ENCODE measurements at regions not wholly inside any gene's neighbourhood (a gene's known extent, or its start where the extent isn't known, plus 50 kb on each side); places are given as distances from the start of the nearest gene placed in this dataset.
A peak's percentile ranks its signal among the peaks of the same experiment; 100 is the strongest.
"Not testable (repeated sequence)": the region's sequence is repeated elsewhere in the genome, so short reads cannot be mapped to it uniquely, and the experiment has no call there.

DNA sequence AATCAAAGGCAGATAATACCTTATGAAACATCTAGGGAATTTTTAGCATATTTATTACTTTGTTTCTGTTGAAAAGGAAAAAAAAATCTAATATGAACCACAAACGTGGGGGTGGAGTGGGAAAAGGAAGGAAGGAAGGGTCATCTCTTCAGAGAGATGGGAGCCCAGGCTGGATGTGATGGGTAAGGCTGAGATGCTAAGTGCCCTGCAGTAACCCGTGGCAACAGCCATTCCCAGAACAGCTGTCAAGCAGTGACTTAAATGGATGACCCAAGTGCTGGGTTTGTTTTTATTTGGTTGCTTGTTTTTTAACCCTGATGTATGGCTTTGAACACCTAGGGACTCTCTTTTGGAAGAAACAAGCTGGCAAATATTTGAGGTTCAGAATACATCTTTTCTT, 50.7 kb upstream of the KLF7 start:
- DNase-seq (ENCODE audit: low read depth, low spot score) = no peak

DNA sequence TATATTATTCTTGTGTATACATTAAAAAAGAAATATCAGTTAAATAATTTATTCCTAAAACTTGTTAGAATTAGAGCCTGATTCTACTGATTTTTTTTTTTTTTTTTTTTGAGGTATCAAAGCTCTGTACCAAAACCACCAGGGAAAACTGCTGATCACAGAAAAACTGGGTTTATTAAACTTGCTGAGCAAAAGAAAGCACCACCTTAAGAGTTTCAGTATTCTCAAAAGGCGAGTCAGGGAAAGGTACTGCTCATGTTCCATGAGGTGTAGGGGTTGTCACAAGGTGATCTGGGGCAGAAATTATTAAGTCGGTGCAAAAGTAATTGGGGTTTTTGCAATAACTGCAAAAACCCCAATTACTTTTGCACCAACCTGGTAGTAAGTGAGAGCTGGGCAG, 51.7 kb upstream of the KLF7 start:
- no peak for DNase-seq (ENCODE audit: low read depth, low spot score)

DNA sequence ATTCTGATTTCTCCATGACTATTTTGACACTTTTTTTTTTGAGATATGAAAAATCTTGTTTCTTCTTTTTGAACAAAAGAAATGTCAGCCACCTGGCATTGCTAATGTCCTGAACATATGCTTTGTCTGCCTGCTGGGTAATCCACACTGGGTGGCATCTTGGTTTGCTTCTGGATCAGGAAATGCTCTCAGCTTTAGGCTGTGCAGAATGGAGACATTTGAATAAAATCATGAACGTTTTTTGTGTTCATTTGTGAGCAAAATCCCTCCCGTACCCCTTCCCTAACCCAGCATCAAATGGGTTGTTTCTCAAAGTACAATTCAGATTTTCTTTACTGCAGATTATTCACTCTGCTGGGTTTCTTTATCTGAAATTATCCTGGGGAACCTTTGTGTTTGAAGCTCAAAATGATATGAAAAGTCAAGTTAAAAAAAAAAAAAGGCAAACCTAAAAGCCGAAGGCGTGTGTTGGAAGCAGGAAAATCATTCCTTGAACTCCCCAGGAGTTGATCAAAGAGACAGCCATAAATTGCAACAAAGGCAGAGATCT, 53.4 kb upstream of the KLF7 start:
- DNase-seq (ENCODE audit: low read depth, low spot score) = no peak

DNA sequence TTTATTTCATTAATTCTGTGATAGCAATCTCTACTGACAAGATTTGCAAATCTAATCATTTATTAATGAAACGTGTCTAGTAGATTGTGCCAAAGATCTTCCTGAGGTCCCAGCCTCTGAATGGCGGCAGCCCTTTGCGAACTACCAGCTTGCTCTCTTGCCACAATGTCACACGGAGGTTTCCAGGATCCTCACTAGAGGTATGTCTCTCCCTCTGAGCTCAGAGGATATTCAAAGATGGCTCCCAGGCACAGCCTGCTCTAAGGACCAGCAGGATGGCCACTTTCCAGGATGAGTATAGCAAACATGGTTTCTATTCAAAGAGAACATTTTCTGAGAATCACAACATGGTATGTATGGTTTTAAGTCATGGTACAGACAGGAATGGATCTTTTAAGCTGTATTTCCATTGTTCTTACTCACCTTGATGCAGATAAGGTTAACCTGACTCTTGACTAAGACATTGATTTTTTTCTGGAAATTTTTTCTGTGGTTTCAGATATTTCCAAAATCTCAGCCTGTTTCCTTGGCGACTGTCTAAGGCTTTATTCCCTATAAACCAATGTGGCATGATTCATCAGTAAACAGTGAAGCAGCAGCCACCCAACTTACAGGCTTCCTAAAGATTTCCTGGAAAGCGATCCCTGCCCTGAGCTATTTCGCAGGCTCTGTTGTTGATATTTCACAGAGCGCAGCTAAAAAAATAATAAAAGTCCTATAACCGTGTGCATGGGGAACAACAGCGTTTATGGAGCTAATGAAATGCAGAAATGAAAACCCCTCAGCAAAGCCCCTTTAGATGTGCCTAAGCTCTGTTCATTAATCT, 54.1 kb upstream of the KLF7 start:
- no peak for DNase-seq (ENCODE audit: low read depth, low spot score)

DNA sequence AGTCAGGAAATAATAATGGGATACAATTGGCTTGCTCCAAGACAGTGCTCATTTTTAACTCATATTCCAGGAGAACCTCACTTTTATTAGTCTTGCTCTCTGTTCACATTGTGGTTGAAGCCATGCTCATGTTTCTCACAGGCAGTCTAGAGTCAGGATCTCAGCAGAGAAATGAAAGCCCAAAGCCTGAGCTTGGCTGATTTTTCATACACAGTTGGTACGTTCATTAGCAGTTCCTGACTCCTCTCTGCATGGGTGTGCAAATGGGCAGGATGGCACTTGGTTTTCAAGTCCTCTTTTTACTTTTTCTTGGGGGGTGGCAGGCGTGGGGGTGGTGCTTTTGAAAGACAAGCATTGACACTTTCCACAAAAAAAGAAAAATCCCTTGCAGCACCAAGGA, 56.0 kb upstream of the KLF7 start:
- no peak for DNase-seq (ENCODE audit: low read depth, low spot score)

DNA sequence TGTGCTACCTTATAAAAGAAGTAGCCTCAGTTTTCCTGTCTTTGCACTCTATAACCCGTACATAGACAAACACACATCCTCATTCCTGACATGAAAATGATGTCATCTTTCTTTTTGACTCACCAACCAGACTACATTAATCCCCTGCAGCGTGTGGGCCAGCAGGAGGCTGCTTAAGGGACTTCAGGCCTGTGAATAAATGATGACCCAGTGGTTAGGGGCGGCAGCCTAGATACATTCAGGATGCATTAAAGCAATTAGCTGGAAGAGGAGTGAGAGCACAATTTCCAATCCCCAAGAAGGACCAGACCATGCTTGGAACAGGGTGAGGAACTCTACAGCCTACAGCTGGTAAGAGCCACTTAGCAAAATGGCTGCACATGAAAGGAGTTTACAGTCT, 57.3 kb upstream of the KLF7 start:
- DNase-seq (ENCODE audit: low read depth, low spot score) = no peak

DNA sequence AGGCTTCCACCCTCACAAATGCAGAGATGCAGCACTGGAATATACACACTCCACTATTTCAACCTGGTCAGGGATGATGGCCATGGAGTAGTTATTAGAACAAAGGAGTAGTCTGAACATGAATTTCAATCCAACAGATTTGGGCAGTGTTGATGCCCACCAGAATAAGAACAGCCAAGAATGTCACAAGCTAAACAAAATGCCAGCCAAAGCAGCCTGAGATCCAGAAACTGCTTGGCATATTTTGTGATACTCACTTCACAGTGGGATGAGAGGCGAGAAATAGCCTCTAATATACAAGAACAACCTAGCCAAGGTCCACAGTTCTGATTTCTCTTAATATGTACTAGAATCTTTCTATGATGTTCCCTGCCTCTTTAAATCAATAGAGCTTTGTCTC, 58.6 kb upstream of the KLF7 start:
- no peak for DNase-seq (ENCODE audit: low read depth, low spot score)

DNA sequence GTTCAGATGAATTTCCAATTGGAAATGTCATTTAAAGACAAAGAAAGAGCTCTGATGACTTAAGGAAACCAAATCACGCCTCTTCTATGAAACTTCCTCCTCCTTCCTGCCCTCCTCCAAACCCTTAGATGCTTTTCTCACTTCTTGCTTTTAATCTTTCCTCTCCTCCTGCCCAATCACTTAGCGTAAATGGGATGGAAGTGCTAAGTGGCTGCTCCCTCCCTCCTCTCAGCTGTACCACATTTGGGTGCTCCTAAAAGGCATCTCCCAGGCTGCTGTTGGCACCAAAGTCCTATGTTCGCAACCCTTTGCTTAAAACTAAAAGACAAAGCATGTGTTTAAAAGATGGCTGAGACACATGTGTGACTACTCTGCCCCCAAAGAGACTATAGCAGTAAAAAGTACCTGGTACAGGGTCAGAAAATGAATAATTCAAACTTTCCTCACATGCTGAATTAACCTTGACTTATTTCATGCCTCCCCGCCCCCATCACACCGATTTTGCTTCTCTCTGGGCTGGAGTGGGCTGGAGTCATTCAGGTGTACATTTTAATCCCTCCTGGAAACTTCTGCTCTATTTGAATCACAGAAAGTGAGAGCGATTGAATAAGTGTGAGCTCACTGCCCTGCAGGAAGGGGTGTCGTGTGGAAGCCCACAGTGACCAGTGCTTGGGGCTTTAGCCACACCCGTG, 59.2 kb upstream of the KLF7 start:
- no peak for DNase-seq (ENCODE audit: low read depth, low spot score)

DNA sequence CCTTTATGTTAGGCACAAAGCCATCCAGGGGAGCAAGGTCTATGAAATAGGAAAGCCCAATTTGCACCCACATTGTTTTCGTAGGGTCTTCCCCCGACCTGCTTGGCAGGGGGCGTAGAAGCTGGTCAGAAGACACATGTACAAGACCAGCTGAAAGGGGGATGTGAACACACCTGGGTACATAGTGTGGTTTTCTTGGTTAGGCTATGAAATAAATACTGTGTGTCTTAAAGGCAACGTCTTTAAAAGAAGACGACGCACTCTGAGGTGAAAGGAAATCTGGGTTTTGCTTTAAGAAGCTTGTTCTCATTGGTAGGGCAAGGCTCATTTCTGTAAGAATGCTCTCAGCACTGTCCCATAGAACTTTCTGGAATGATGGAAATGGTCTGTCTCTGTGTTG, 60.0 kb upstream of the KLF7 start:
- DNase-seq (ENCODE audit: low read depth, low spot score) = no peak

DNA sequence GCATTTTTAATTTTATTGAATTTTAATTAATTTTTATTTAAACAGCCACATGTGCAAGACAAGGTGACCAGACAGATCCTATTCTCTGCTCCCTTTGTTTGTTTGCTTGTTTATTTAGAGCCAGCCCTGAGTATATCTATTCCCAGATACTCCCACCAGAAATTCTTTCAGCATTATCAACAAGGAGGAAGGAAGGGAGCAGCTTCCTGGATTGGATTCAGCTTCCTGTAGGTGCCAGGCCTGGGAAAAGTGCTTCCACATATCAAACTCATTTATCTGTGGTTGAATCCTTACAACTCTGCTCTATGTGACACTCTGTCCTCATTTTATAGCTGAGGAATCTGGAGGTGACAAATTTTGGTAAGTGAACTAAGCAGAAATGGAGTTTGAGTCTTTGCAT, 60.5 kb upstream of the KLF7 start:
- no peak for DNase-seq (ENCODE audit: low read depth, low spot score)

DNA sequence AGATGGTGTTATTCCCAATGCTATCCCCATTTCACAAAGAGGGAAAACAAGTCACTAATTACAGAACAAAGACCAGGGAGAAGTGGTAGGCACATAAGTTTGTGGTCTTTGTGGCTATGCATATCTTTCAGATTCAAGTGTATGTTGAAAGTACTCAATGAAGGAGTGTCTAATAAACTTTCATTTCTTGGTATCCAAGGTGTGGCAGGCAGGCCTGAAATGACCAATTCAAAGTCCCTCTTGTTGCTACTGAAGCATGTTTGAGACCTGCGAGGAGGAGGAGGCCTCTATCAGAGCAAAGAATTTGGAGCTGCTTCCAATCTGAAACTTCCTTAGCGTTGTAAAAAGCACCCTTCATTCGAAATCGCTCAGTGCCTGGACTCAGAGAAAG, 60.9 kb upstream of the KLF7 start:
- DNase-seq (ENCODE audit: low read depth, low spot score) = no peak

DNA sequence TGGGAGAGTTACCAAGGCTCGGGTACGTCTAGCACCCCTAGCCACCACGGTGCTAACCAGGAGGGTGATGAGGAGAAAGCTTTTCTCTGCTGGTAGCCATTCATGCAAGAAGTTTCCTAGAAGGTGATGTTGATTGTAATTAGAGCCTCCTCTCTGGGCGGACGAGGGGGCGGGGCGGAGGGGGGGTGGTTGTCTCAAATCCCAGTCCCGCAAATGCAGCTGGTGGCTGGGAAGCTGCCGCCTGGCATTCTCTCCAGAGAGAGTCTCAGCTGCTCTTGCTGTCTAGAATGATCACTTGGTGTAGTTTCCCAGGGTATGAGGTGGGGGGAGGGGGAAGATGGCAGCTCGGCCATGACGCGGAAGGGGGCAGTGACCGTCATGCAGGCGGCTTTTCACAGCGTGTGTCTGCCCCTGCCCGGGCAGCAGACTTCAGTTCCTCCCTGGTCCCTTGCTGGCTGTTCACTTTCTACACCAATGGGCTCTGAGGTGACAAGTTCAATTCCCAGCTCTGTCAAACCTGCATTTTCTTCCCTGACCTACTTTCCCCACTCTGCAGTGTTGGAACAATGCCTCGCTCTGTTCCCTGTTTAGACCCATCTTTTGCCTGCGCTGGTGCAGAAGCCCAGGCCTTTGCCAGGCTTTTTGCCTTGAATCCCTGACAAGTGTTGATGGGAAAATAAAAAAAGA, 61.5 kb upstream of the KLF7 start:
- peak; percentile 63 for DNase-seq (ENCODE audit: low read depth, low spot score)

DNA sequence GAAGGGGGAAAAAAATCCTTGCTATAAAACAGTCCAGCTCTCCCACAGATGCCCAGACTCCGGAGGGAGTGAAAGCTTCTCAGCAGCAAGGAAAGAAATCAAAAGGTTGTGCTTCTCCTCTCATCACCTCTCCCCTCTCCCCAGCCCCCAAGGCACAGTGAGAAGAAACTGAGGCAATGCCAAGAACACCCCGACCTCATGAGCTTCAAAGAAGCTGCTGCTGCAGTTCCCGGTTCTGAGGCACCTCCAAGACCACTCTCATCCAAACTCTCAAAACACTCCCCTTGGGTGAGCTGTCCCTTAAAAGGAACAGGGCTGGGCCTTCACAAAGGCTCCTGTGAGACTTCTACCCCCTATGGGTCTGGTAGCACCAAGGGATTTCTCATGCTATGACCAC, 62.0 kb upstream of the KLF7 start:
- DNase-seq (ENCODE audit: low read depth, low spot score) = no peak

DNA sequence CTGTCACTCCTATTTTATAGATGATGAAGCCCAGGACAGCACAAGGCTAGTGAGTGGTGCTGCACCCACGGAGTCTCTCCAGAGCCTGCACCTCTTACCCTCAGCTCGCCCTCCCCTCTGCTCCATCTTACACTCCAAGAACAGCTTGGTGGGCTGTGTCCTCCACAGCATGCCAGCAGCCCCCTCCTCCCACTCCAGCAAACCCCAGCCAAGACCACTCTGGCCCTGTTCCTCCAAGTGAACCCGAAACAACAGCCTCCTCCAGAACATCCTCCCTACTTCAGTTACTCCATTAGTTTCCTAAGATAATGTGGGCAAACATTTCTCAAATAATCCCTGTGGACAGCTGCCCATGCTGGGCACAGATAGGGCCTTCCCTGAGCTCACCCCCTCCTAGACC, 62.7 kb upstream of the KLF7 start:
- DNase-seq (ENCODE audit: low read depth, low spot score) = no peak

DNA sequence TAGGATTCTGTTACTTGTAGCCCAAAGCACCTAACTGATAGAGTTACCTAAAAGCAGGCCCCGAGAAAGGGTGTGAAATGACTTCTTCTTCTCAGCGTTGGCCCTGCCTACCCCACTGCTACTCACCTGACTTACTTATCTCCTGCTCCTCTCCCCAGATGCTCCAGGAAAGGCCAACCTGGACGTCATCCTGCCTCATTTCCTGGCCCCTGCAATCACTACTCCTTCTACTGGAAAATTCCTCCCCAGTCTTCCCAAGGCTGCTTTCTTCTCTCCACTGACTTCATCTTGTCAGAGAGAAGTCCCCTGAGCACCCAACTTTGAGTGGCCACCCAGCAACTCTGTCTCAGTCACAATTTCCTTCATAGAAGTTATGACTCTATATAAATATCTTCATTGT, 63.4 kb upstream of the KLF7 start:
- no peak for DNase-seq (ENCODE audit: low read depth, low spot score)

DNA sequence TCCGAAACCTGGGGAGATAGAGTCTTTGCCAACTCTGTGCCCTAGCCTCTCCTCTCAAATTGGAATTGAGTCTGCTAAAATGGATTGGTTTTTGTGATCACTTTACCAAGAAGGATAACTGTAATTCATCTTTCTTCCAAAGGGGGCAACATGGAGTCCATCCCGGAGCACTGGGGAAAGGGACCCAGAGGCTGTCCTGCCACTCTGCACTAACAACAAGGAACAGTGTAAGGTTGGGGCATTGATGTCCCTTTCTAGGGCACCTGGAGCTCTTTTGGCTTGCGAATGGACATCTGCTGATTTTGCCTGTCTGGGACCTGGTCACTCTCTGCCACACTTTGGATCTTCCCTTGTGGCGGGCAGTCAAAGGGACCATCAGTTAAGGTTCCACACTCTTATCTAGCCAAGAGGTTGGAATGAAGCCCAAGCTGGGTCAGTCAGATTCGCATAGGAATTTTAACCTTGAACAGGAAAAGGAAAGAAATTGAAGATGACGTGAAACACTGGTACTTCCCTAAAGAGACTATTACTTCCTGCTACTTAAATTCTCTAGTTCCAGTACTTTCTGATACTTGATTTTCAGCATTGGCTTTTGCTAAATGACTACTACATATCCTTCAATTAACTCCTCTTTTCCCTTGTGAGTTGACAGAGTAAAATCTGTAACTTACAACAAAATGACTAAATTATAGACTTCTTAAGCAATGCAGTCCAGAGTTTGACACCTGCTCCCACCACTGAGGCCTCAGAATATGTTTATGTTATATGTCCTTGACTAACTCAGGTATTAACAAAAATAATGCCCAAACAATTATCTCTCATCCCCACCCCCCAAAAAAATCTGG, 64.7 kb upstream of the KLF7 start:
- DNase-seq (ENCODE audit: low read depth, low spot score) = no peak

DNA sequence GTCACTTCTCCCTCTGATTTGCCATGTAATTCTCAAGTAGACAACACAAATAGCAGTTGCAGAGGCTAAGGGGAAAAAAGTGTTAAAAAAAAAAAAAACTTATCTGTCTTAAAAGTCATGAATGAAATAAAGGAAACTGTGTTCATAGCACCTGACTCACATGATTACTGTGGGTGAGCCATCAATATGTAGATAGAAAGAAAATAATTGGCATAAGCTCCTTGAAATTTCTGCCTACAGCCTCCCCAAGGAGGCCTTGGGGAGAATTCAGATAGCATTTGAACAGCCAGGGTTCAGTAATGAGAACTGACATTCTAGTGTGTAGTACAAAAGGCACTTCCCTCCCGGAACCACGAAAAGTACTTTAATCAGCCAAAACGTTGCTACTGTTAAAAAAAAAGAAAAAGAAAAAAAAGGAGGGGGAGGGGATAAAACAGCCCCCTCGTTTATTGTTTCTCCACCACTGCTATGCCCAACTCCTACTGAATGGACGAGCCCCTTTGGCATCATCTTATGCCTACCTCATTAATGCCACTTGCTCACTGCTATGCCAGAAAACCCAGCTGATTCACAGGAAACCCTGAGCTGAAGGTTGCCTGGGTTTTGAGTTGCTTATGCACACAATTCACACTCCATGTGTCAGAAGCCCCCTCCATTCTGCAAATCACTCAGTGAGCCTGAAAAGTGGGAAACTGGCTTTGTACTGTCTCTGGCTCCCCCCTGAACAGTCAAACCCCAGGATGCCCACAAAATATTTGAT, 65.5 kb upstream of the KLF7 start:
- DNase-seq (ENCODE audit: low read depth, low spot score) = no peak

DNA sequence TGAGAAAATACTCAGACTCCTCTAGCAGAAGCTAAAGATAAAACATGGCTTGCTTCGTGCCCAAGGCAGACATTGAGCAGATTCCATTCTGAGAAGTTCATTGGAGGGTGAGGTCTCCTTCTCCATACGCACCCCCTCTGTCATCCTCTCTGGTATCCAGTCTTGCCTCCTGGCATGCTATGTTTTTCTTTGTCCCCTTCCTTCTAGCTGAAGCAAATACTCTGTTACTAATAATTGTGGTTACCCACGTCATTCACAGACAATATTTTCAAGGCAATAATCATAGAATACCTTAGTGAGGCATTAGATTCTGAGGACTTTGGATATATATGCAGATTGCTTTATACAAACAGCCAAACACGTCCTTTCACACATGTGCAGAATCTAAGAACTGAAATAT, 66.2 kb upstream of the KLF7 start:
- no peak for DNase-seq (ENCODE audit: low read depth, low spot score)

DNA sequence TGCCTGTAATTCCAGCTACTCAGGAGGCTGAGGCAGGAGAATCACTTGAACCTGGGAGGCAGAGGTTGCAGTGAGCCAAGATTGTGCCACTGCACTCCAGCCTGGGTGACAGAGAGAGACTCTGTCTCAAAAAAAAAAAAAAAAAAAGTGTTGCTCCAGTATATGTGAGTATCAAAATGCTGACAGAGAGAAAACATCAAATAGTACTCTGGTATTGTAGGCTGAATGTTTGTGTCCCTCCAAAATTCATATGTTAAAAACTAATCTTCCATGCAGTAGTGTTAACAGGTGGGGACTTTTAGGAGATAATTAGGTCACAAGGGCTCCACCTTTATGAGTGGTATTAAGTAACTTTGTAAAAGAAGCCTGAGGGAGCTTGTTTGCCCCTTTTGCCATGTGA, 67.4 kb upstream of the KLF7 start:
- DNase-seq (ENCODE audit: low read depth, low spot score) = not testable (repeated sequence)

DNA sequence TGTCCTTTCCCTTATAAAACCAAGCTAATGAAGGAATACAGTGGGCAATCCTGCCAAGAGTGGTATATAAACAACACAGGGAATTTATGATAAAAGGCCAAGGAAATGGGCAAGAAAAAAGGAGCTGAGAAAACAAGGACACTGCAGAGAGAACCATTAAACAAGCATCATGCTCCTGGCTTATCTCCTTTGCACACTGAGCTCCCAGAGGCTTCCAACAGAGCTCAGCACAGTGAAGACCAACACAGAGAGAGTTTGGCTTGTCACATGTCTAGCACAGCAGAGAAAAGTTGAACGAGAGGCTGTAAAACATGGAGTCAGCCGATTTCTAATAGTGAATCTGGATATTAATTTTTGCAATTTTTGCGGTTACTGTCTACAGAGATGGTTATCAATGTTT, 68.0 kb upstream of the KLF7 start:
- DNase-seq (ENCODE audit: low read depth, low spot score) = no peak

DNA sequence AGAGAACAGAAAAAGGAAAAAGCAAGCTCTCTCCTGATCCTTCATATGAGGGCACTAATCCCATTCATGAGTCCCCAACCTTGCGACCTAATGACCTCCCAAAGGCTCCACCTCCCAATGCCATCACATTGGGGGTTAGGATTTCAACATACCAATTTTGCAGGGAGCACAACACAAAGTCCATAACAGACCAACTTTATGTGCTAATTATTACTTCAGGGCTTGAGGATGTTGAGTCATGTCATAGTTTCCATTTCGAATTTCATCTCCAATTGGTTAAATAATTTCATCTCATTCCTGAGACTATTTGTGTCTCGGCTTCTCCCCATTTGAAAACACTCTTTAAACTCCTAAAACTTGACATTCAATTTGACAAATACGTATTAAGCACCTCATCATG, 69.9 kb upstream of the KLF7 start:
- no peak for DNase-seq (ENCODE audit: low read depth, low spot score)
